DMS 273 (cell line): ENCODE measurements at regions not wholly inside any gene's neighbourhood (a gene's known extent, or its start where the extent isn't known, plus 50 kb on each side); places are given as distances from the start of the nearest gene placed in this dataset.
"Not testable (repeated sequence)": the region's sequence is repeated elsewhere in the genome, so short reads cannot be mapped to it uniquely, and the experiment has no call there.

Experiments
- DNase-seq: peaks from one replicate; lab custom pipeline; 2025; ENCODE audit not compliant: unreplicated experiment; lab: John Stamatoyannopoulos, UW

GRCh38 chr15:62404194-62404985 lies 239.3 kb upstream of the C2CD4B start:
- no peak for DNase-seq

- DNase-seq = no peak
Observed at GRCh38 chr15:62406305-62406891, 241.3 kb upstream of the C2CD4B start.

- DNase-seq = no peak
Observed at GRCh38 chr15:62407216-62407615, 242.1 kb upstream of the C2CD4B start.

- no peak for DNase-seq
Observed at GRCh38 chr15:62407962-62408361, 242.9 kb upstream of the C2CD4B start.

GRCh38 chr15:62409466-62409865 lies 244.4 kb upstream of the C2CD4B start:
- no peak for DNase-seq

- DNase-seq = no peak
Observed at GRCh38 chr15:62412686-62413085, 247.6 kb upstream of the C2CD4B start.

GRCh38 chr15:62413153-62413552 lies 248.1 kb upstream of the C2CD4B start:
- DNase-seq = no peak

- no peak for DNase-seq
Observed at GRCh38 chr15:62413786-62414185, 248.7 kb upstream of the C2CD4B start.

- DNase-seq = no peak
Observed at GRCh38 chr15:62415498-62415897, 250.4 kb upstream of the C2CD4B start.

GRCh38 chr15:62416526-62416925 lies 251.4 kb upstream of the C2CD4B start:
- DNase-seq = no peak

- DNase-seq = no peak
Observed at GRCh38 chr15:62417439-62417838, 252.4 kb upstream of the C2CD4B start.

- not testable (repeated sequence) for DNase-seq
Observed at GRCh38 chr15:62418496-62418895, 253.4 kb upstream of the C2CD4B start.

- no peak for DNase-seq
Observed at GRCh38 chr15:62419192-62419591, 254.1 kb upstream of the C2CD4B start.

GRCh38 chr15:62420371-62420770 lies 255.3 kb upstream of the C2CD4B start:
- DNase-seq = not testable (repeated sequence)

- no peak for DNase-seq
Observed at GRCh38 chr15:62421289-62421688, 256.2 kb upstream of the C2CD4B start.

- DNase-seq = no peak
Observed at GRCh38 chr15:62426387-62426956, 261.4 kb upstream of the C2CD4B start.

GRCh38 chr15:62428259-62428658 lies 263.2 kb upstream of the C2CD4B start:
- DNase-seq = no peak

GRCh38 chr15:62428851-62429598 lies 263.9 kb upstream of the C2CD4B start:
- no peak for DNase-seq

GRCh38 chr15:62430056-62430455 lies 265.0 kb upstream of the C2CD4B start:
- no peak for DNase-seq

- no peak for DNase-seq
Observed at GRCh38 chr15:62430552-62430951, 265.5 kb upstream of the C2CD4B start.

- DNase-seq = no peak
Observed at GRCh38 chr15:62431008-62431797, 266.1 kb upstream of the C2CD4B start.
